OCI-LY3 (cell line): ENCODE measurements at regions not wholly inside any gene's neighbourhood (a gene's known extent, or its start where the extent isn't known, plus 50 kb on each side); places are given as distances from the start of the nearest gene placed in this dataset.

Source experiments
- EZH2phosphoT487 ChIP-seq: fragments of 200-600 bp; shearing (Covaris generic); IDR thresholded peaks from 2 replicates; pipeline ENCODE4 v1.6.1; 2018; ENCODE audit warnings: antibody characterized with exemption, mixed run types, low read depth
- TF ChIP-seq, protein P1 (sequence below): fragments of 200-600, 300-600 bp; sonication (generic); IDR thresholded peaks from 2 replicates; pipeline ENCODE4 v1.5.1; 2014; ENCODE audit warnings: antibody characterized with exemption, low read length, low read depth

DNA sequence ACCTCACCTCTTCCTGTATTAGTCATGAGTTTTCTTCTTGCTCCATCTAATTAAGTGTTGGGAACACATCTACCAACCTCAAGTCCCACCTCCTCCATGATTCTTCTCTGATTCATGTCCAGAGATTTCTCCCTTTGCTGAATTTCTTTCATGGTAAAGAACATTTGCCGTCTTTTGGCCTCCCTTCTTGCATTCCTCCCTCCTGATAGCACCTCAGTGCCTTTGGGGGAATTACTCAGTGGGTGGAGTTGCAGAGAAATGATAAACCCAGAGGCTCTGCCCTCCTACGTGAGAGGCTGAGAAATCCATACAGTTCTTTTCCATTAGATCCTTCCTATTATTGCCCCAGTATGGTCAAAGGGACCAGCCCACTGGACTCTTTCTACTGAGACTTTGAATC lies 651.9 kb downstream of the SLC4A3 start:
- TF ChIP-seq, protein P1, sequence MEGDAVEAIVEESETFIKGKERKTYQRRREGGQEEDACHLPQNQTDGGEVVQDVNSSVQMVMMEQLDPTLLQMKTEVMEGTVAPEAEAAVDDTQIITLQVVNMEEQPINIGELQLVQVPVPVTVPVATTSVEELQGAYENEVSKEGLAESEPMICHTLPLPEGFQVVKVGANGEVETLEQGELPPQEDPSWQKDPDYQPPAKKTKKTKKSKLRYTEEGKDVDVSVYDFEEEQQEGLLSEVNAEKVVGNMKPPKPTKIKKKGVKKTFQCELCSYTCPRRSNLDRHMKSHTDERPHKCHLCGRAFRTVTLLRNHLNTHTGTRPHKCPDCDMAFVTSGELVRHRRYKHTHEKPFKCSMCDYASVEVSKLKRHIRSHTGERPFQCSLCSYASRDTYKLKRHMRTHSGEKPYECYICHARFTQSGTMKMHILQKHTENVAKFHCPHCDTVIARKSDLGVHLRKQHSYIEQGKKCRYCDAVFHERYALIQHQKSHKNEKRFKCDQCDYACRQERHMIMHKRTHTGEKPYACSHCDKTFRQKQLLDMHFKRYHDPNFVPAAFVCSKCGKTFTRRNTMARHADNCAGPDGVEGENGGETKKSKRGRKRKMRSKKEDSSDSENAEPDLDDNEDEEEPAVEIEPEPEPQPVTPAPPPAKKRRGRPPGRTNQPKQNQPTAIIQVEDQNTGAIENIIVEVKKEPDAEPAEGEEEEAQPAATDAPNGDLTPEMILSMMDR: no peak
- TF ChIP-seq EZH2phosphoT487: no peak
